ENCODE measurements at regions not wholly inside any gene's neighbourhood (a gene's known extent, or its start where the extent isn't known, plus 50 kb on each side); places are given as distances from the start of the nearest gene placed in this dataset.
"Not testable (repeated sequence)": the region's sequence is repeated elsewhere in the genome, so short reads cannot be mapped to it uniquely, and the experiment has no call there.

GRCh38 chr12:125310461-125310860, 245.2 kb downstream of the AACS start:
- DNase-seq (ENCODE audit: low read depth): no peak

DNA sequence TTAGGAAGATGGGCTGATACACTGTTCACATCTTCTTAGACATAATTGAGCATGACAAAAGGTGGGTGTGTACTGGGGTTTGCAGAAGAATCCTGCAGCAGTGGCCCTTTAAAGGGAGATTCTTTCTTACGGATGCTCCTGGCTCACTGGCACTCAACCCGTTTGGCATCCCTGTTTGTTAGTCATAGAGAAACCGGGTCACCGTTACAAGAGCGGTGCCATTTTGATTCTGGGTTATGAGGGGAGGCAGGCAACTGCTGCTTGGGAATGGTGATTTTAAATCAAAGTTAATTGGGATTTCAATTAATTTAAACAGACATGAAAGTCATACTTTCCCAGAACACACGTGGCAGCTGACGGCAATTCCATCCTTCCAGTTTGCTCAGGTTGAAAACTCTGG, 245.8 kb downstream of the AACS start:
- DNase-seq (ENCODE audit: low read depth): no peak

DNA sequence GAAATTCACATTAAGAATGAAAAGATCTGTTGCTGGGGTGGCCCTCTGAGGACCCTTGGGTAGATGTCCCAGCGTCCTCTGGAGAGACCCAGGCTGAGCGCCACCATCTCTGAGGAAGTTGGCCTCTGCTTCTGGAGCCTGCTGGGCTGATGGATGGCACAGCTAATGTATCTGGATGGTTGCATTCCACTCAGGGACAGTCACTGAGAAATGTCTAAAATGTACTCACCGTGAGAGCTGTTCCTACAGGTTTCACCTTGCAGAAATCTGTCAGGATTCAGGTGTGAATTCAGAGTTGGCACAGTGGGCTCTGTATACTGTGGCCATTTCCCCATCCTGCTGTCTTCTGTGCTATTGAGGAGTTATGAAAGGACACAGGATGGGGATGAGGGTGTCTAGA, 247.2 kb downstream of the AACS start:
- DNase-seq (ENCODE audit: low read depth): no peak

DNA sequence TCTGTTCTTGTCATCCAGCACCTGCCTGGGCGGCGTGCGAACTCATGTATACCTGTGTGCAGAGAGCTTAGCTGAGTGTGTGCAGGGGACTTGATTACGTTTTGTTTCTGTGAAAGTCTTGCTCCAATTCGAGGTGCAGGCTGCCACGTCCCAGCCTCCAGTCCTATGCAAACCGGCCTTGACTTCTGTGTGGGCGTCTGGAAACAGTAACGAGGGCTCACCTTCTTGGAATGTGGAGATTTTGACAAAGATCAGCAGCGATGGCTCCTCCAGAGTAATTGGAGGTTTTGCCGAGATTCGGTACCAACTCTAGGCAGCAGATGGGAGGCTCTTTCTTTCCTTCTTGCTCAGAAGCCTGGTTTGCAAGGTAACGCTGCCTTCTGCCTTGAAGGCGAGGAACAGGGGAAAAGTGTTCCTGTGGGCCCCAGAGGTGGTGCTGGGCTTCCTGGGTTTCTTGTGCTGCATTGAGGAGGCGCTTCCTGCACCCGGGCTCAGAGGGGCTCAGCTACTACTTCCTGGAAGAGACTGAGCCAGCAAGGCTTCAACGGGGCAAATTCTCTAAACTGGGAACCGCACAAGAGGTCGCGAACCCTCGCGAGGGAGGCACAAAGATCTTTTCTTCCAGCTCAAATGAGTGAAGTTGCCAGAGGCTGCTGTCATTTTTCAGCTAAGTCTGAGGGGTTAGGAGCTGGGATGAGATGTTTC, 249.0 kb downstream of the AACS start:
- no peak for DNase-seq (ENCODE audit: low read depth)

- DNase-seq (ENCODE audit: low read depth): no peak
Observed at GRCh38 chr12:125315771-125316170, 250.5 kb downstream of the AACS start.

- no peak for DNase-seq (ENCODE audit: low read depth)
Observed at GRCh38 chr12:125320177-125320576, 254.9 kb downstream of the AACS start.

DNA sequence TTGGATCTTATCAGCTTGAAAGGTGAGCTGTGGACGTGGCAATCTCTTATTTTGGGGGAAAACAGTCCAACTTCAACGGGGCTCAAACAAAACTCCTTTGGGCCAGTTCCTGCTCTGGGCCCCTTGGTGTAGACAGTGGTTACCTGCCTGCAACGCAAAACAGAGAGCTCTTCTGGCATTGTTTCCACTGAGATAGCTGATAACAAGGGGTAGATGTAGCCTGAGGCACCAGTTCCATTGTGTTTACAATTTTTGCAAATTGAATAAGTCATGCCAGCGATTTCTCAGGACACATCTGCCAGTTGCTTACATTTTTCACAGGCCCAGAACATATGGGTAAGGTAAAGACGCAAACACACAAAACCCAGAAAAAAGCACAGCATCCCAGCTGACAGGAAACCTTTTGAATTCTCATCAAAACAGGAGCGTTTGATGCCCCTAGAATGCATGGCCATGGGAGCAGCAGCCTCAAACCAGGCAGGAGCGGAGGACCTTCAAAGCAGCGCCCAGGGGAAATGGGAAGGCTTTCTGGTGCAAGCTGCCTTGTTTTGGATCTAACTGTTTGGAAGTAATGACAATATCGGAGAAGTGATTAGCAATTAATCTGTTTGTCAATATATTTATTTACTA, 259.7 kb downstream of the AACS start:
- no peak for DNase-seq (ENCODE audit: low read depth)

- peak; percentile 10 for DNase-seq (ENCODE audit: low read depth)
Observed at GRCh38 chr12:125329239-125330102, 264.2 kb downstream of the AACS start.

- no peak for DNase-seq (ENCODE audit: low read depth)
Observed at GRCh38 chr12:125330645-125331341, 265.6 kb downstream of the AACS start.

DNA sequence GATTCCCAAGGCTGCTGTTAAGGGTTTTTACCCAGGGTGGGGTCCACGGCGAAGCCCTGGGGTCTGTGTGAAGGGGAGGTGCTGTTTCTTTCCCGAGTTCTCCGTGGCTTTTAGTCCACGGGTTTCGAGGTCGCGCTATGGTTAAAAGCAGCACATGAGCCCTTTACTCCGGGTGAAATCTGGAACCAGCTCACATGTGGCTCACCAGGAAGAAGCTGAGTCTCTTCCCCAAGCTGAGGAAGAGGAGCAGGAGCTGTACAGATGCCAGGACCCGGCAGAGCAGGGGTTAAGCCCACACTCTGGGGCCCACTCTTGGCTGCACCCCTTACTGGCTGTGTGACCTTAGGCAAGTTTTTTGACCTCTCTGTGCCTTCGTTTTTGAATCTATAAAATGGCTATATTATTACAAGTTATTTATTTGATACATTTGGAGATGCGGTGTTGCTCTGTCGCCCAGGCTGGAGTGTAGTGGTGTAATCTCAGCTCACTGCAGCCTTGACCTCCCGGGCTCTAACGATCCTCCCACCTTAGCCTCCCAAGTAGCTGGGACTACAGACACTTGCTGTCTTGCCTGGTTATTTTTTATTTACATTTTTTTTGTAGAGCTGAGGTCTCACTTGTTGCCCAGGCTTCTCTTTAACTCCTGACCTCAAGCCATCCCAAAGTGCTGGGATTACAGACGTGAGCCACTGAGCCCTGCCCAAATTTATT, 266.3 kb downstream of the AACS start:
- no peak for DNase-seq (ENCODE audit: low read depth)

DNA sequence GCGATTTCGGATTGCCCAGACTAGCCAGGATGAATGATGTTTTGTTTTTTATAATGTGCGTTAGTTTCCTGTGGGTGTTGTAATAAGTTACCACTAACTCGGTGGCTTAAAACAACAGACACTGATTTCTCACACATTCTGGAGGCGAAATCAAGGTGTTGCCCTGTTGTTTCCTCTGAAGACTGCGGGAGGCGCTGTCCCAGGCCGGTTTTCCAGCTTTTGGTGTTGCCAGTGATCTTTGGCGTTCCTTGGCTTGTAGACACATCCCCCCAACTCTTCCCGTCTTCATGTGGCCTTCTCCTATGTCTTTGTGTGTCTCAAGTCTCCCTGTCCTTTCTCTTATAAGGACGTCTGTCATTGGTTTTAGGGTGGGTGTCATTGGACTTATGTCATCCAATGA, 267.7 kb downstream of the AACS start:
- no peak for DNase-seq (ENCODE audit: low read depth)

GRCh38 chr12:125336246-125336645, 271.0 kb downstream of the AACS start:
- no peak for DNase-seq (ENCODE audit: low read depth)

GRCh38 chr12:125340791-125341190, 275.6 kb downstream of the AACS start:
- DNase-seq (ENCODE audit: low read depth): peak; percentile 90

GRCh38 chr12:125341422-125341821, 276.2 kb downstream of the AACS start:
- no peak for DNase-seq (ENCODE audit: low read depth)

DNA sequence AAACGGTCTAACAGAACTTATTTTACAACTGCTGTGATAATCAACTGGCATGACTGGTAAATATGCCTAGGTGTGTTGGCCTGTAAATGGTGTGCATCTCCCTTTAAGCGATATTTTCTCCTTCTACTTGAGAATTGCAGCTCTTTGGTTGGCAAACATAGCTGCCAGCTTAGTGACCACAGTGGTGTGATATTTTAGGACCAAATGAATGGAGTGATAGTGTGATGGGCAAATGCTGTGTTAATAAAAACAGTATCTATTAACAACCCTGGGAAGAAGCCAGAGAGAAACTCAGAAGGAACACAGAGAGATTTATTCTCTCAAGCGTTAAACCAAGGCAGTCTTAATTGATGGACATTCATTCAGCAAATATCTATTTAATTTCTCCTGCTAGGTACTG, 278.4 kb downstream of the AACS start:
- no peak for DNase-seq (ENCODE audit: low read depth)

GRCh38 chr12:125346362-125346761, 281.1 kb downstream of the AACS start:
- no peak for DNase-seq (ENCODE audit: low read depth)

DNA sequence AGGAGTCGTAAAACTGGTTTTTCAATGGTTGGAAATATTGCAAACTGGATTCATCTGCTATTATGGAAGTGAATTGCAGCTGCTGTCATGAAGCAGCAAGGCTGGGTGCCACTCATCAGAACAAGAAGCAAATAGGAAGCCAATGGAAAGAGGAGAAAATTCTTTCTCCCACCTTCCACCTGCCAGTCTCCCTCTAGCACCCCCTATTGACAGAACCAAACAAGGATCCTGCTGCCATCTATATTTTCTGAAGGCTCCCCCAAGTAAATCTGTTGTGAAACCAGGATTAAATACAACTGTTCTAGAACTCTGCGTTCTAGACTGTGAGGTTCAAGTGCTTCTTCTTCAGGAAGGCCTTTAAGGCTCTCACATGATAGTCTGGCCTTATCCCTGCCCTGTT, 286.6 kb downstream of the AACS start:
- no peak for DNase-seq (ENCODE audit: low read depth)

DNA sequence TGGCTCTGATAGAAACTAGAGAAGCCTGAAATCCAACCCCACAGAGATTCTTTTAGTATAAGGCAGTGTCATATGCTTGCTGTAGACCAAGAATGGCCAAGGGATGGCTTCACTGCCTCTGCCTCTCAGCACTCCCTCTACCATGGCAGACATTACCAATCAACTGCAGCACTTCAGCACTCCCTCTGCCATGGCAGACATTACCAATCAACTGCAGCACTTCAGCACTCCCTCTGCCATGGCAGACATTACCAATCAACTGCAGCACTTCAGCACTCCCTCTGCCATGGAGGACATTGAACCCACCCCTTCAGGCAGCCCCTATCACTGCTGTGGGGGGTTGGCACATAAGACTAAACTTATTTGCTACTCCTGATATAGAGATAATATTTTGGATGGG, 287.8 kb downstream of the AACS start:
- DNase-seq (ENCODE audit: low read depth): not testable (repeated sequence)

- no peak for DNase-seq (ENCODE audit: low read depth)
Observed at GRCh38 chr12:125353871-125354270, 288.6 kb downstream of the AACS start.

- no peak for DNase-seq (ENCODE audit: low read depth)
Observed at GRCh38 chr12:125355614-125356013, 290.4 kb downstream of the AACS start.

- DNase-seq (ENCODE audit: low read depth): no peak
Observed at GRCh38 chr12:125356111-125356510, 290.9 kb downstream of the AACS start.

GRCh38 chr12:125357561-125357960, 292.3 kb downstream of the AACS start:
- DNase-seq (ENCODE audit: low read depth): no peak
